HG03139 (cell line): ENCODE measurements at regions not wholly inside any gene's neighbourhood (a gene's known extent, or its start where the extent isn't known, plus 50 kb on each side); places are given as distances from the start of the nearest gene placed in this dataset.

Experiments used
- ATAC-seq: cut with Tn5 transposase; IDR thresholded peaks from one replicate; pipeline ENCODE4 v1.9.1; 2021; ENCODE audit not compliant: unreplicated experiment

GRCh38 chr6:125537090-125537489, 212.3 kb upstream of the HEY2 start:
- ATAC-seq, result no peak

- ATAC-seq, result no peak
These were observed 209.5 kb upstream of the HEY2 start for GRCh38 chr6:125539892-125540291.

GRCh38 chr6:125544819-125545218, 204.6 kb upstream of the HEY2 start:
- no peak for ATAC-seq

GRCh38 chr6:125546841-125547251, 202.6 kb upstream of the HEY2 start:
- ATAC-seq, result no peak

GRCh38 chr6:125547381-125547780, 202.1 kb upstream of the HEY2 start:
- no peak for ATAC-seq

- ATAC-seq, result no peak
These were observed 200.1 kb upstream of the HEY2 start for GRCh38 chr6:125549202-125549884.

GRCh38 chr6:125550892-125551291, 198.5 kb upstream of the HEY2 start:
- no peak for ATAC-seq

GRCh38 chr6:125552819-125553218, 196.6 kb upstream of the HEY2 start:
- no peak for ATAC-seq

- no peak for ATAC-seq
These were observed 195.0 kb upstream of the HEY2 start for GRCh38 chr6:125554456-125554855.

- no peak for ATAC-seq
These were observed 191.1 kb upstream of the HEY2 start for GRCh38 chr6:125558241-125558843.

- no peak for ATAC-seq
These were observed 190.5 kb upstream of the HEY2 start for GRCh38 chr6:125558907-125559306.

GRCh38 chr6:125562156-125562555, 187.3 kb upstream of the HEY2 start:
- ATAC-seq, result no peak

- no peak for ATAC-seq
These were observed 184.5 kb upstream of the HEY2 start for GRCh38 chr6:125564941-125565340.

- ATAC-seq, result no peak
These were observed 182.0 kb upstream of the HEY2 start for GRCh38 chr6:125567407-125567806.

- ATAC-seq, result no peak
These were observed 180.8 kb upstream of the HEY2 start for GRCh38 chr6:125568609-125569008.

GRCh38 chr6:125570526-125570925, 178.9 kb upstream of the HEY2 start:
- no peak for ATAC-seq

GRCh38 chr6:125571207-125571755, 178.2 kb upstream of the HEY2 start:
- no peak for ATAC-seq

- no peak for ATAC-seq
These were observed 174.8 kb upstream of the HEY2 start for GRCh38 chr6:125574604-125575003.

GRCh38 chr6:125577124-125577662, 172.2 kb upstream of the HEY2 start:
- no peak for ATAC-seq

GRCh38 chr6:125584468-125584939, 164.9 kb upstream of the HEY2 start:
- ATAC-seq, result no peak

GRCh38 chr6:125585470-125585869, 164.0 kb upstream of the HEY2 start:
- no peak for ATAC-seq

- ATAC-seq, result no peak
These were observed 163.4 kb upstream of the HEY2 start for GRCh38 chr6:125586074-125586473.
